ENCODE measurements at regions not wholly inside any gene's neighbourhood (a gene's known extent, or its start where the extent isn't known, plus 50 kb on each side); places are given as distances from the start of the nearest gene placed in this dataset.

- TF ChIP-seq POLR2AphosphoS5 (IDR thresholded peaks at IDR 0.05; ENCODE audit: borderline replicate concordance, low read depth, low read length) = no peak
- no peak for TF ChIP-seq EZH2 (IDR thresholded peaks at IDR 0.05)
These were observed 164.3 kb downstream of the SLC24A2 start for GRCh38 chr9:19624519-19624918.

Measured in SK-N-MC (cell line).